AG10803 (cell line): ENCODE measurements at regions not wholly inside any gene's neighbourhood (a gene's known extent, or its start where the extent isn't known, plus 50 kb on each side); places are given as distances from the start of the nearest gene placed in this dataset.
"Not testable (repeated sequence)": the region's sequence is repeated elsewhere in the genome, so short reads cannot be mapped to it uniquely, and the experiment has no call there.

Source experiments
- DNase-seq: peaks from one replicate; pipeline ENCODE4 v3.0.0; 2010; ENCODE audit warnings: low read depth
- H3K4me3 ChIP-seq: 2 replicates; pipeline ENCODE4 v1.5.1; 2011; ENCODE audit warnings: mild to moderate bottlenecking, low read length, control low read depth
- CTCF ChIP-seq: conservative IDR thresholded peaks from 2 replicates; pipeline ENCODE4 v1.5.1; 2011; ENCODE audit warnings: mild to moderate bottlenecking, low read length, control low read depth, inconsistent platforms

- no peak for TF ChIP-seq CTCF
- DNase-seq = no peak
- no peak overlapping the region for H3K4me3 ChIP-seq
Observed at GRCh38 chr3:127413871-127414270, 126.0 kb upstream of the PRR20G start.

- no peak for DNase-seq
- H3K4me3 ChIP-seq = no peak overlapping the region
- TF ChIP-seq CTCF = no peak
Observed at GRCh38 chr3:127413318-127413673, 125.5 kb upstream of the PRR20G start.

GRCh38 chr3:127412578-127413317 lies 124.9 kb upstream of the PRR20G start:
- no peak for DNase-seq
- TF ChIP-seq CTCF = no peak

GRCh38 chr3:127411875-127412274 lies 124.0 kb upstream of the PRR20G start:
- not testable (repeated sequence) for DNase-seq, H3K4me3 ChIP-seq

More at GRCh38 chr3:127412578-127413317, 124.9 kb upstream of the PRR20G start:
- H3K4me3 ChIP-seq = no peak overlapping the region

GRCh38 chr3:127411083-127411727 lies 123.4 kb upstream of the PRR20G start:
- no peak for DNase-seq
- no peak for TF ChIP-seq CTCF
- no peak overlapping the region for H3K4me3 ChIP-seq

- TF ChIP-seq CTCF = no peak
- no peak for DNase-seq
- H3K4me3 ChIP-seq = no peak overlapping the region
Observed at GRCh38 chr3:127410678-127411077, 122.8 kb upstream of the PRR20G start.

- TF ChIP-seq CTCF = no peak
- DNase-seq = no peak
- H3K4me3 ChIP-seq = no peak overlapping the region
Observed at GRCh38 chr3:127410137-127410488, 122.3 kb upstream of the PRR20G start.
